NCI-H226 (cell line): ENCODE measurements at regions not wholly inside any gene's neighbourhood (a gene's known extent, or its start where the extent isn't known, plus 50 kb on each side); places are given as distances from the start of the nearest gene placed in this dataset.

Source experiments
- DNase-seq: peaks from one replicate; pipeline ENCODE4 v3.0.0-alpha.2; 2015

GRCh38 chr11:120061036-120061760 is 76.7 kb downstream of the TRIM29 start:
- no peak for DNase-seq

- no peak for DNase-seq
Measured at GRCh38 chr11:120060512-120060911, 77.4 kb downstream of the TRIM29 start.

- DNase-seq, result no peak
Measured at GRCh38 chr11:120058931-120059330, 79.0 kb downstream of the TRIM29 start.

- no peak for DNase-seq
Measured at GRCh38 chr11:120057595-120058581, 80.0 kb downstream of the TRIM29 start.

GRCh38 chr11:120057028-120057330 is 80.9 kb downstream of the TRIM29 start:
- DNase-seq, result no peak

- no peak for DNase-seq
Measured at GRCh38 chr11:120056301-120057027, 81.4 kb downstream of the TRIM29 start.

GRCh38 chr11:120055646-120056045 is 82.3 kb downstream of the TRIM29 start:
- DNase-seq, result no peak

GRCh38 chr11:120054753-120055045 is 83.2 kb downstream of the TRIM29 start:
- no peak for DNase-seq

GRCh38 chr11:120054016-120054752 is 83.7 kb downstream of the TRIM29 start:
- DNase-seq, result no peak

GRCh38 chr11:120052196-120052775 is 85.6 kb downstream of the TRIM29 start:
- no peak for DNase-seq

- DNase-seq, result no peak
Measured at GRCh38 chr11:120044011-120044675, 93.8 kb downstream of the TRIM29 start.

- no peak for DNase-seq
Measured at GRCh38 chr11:120043328-120043945, 94.5 kb downstream of the TRIM29 start.

GRCh38 chr11:120041625-120042024 is 96.3 kb downstream of the TRIM29 start:
- no peak for DNase-seq

- DNase-seq, result no peak
Measured at GRCh38 chr11:120040151-120040840, 97.6 kb downstream of the TRIM29 start.

- no peak for DNase-seq
Measured at GRCh38 chr11:120039039-120039438, 98.9 kb downstream of the TRIM29 start.

GRCh38 chr11:120037111-120037510 is 100.8 kb downstream of the TRIM29 start:
- DNase-seq, result no peak

- no peak for DNase-seq
Measured at GRCh38 chr11:120035756-120036155, 102.2 kb downstream of the TRIM29 start.

GRCh38 chr11:120034881-120035630 is 102.9 kb downstream of the TRIM29 start:
- DNase-seq, result no peak

GRCh38 chr11:120034176-120034875 is 103.6 kb downstream of the TRIM29 start:
- no peak for DNase-seq
